Chondrocyte (in vitro differentiated cells): ENCODE measurements at regions not wholly inside any gene's neighbourhood (a gene's known extent, or its start where the extent isn't known, plus 50 kb on each side); places are given as distances from the start of the nearest gene placed in this dataset.
"Not testable (repeated sequence)": the region's sequence is repeated elsewhere in the genome, so short reads cannot be mapped to it uniquely, and the experiment has no call there.

Experiments used
- DNase-seq: peaks from one replicate; pipeline ENCODE4 v3.0.0; 2021; ENCODE audit warnings: mixed read lengths, low spot score
- H3K27ac Mint-ChIP-seq: one replicate; pipeline ENCODE4 v1.8.0; 2021; ENCODE audit warnings: mild to moderate bottlenecking, moderate library complexity, mixed read lengths; ENCODE audit not compliant: unreplicated experiment
- H3K27me3 Mint-ChIP-seq: 2 replicates; pipeline ENCODE4 v1.8.0; 2021; ENCODE audit warnings: low read depth, mixed read lengths
- H3K36me3 Mint-ChIP-seq: 2 replicates; pipeline ENCODE4 v1.8.0; 2021; ENCODE audit warnings: low read depth, mixed read lengths
- H3K4me1 Mint-ChIP-seq: 2 replicates; pipeline ENCODE4 v1.8.0; 2021; ENCODE audit warnings: low read depth, mild to moderate bottlenecking, mixed read lengths
- H3K4me3 Mint-ChIP-seq: one replicate; pipeline ENCODE4 v1.8.0; 2021; ENCODE audit warnings: mild to moderate bottlenecking, moderate library complexity, mixed read lengths; ENCODE audit not compliant: unreplicated experiment
- H3K9me3 Mint-ChIP-seq: 2 replicates; pipeline ENCODE4 v1.8.0; 2021; ENCODE audit warnings: low read depth, mixed read lengths
- TF ChIP-seq, protein P1 (sequence below): fragments of 200-600 bp; sonication (generic); IDR thresholded peaks from 2 replicates; pipeline ENCODE4 v1.5.0; 2021; ENCODE audit warnings: antibody characterized with exemption, mild to moderate bottlenecking, moderate library complexity

DNA sequence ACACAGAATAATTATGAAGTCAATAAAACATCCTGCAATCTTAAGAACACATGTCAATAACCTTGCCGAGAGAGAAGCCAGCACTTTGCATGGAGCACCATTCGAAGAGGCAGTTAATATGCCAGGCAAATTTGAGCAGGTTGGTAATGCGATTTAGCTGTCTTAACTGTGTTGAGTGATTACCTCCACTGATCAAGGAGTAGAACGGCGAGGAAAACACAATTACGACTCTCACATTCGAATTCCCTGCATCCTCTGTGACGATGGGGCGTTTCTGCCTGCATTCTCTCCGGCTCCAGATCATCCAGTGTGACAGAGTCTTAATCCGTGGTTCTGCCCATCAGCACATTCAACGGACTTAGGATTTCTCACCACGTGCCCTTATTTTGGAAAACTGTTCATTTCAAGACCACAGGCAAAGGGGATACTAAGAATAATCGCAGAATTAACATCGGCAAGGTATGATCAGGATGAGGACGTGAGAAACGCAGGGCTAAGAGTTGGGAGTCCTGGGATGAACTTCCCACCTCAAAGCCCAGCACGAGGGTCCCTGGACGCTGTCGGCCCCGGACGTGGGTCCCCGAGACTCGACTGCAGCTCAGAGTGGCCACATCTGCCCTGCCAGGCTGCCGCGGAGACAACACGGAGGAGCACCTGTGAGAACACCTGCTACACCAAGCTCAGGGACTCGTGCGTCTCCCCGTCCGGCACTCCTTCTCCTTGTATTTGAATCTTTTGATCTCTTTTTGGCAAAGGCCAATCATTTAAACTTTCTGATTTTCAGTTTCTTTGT is 499.2 kb upstream of the SALL3 start:
- H3K27ac Mint-ChIP-seq, result no peak overlapping the region
- no peaks in the 10 kb centered on the region for H3K4me1 Mint-ChIP-seq
- H3K4me3 Mint-ChIP-seq, result no peak overlapping the region
- H3K9me3 Mint-ChIP-seq, result peaks cover 11% of the 10 kb centered on the region
- no peaks in the 10 kb centered on the region for H3K27me3 Mint-ChIP-seq
- DNase-seq, result no peak
- TF ChIP-seq, protein P1, sequence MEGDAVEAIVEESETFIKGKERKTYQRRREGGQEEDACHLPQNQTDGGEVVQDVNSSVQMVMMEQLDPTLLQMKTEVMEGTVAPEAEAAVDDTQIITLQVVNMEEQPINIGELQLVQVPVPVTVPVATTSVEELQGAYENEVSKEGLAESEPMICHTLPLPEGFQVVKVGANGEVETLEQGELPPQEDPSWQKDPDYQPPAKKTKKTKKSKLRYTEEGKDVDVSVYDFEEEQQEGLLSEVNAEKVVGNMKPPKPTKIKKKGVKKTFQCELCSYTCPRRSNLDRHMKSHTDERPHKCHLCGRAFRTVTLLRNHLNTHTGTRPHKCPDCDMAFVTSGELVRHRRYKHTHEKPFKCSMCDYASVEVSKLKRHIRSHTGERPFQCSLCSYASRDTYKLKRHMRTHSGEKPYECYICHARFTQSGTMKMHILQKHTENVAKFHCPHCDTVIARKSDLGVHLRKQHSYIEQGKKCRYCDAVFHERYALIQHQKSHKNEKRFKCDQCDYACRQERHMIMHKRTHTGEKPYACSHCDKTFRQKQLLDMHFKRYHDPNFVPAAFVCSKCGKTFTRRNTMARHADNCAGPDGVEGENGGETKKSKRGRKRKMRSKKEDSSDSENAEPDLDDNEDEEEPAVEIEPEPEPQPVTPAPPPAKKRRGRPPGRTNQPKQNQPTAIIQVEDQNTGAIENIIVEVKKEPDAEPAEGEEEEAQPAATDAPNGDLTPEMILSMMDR, result no peak
- H3K36me3 Mint-ChIP-seq, result no peaks in the 10 kb centered on the region

GRCh38 chr18:78482378-78482777 is 497.2 kb upstream of the SALL3 start:
- no peak overlapping the region for H3K27ac Mint-ChIP-seq
- peaks cover 18% of the 10 kb centered on the region for H3K9me3 Mint-ChIP-seq

DNA sequence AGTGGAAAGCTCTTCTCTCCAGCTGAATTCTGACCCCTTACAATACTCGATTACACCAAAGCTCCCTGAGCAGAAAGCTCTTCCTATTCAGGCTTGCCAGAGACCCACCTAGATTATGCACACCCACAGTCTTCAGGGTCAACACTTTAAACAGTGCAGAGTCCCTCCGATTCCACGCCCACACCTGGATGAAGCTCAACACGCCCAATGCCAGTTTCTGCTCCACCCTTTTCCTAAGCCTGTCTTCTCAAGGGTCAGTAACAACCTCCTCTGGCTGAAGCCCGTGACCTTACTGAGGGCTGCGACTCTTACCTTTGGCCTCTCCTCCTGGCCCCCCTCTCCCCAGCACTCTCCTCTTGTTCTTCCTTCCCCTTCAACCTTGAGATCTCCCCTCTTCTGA is 492.0 kb upstream of the SALL3 start:
- peaks cover 33% of the 10 kb centered on the region for H3K9me3 Mint-ChIP-seq
- TF ChIP-seq, protein P1, result no peak

More at GRCh38 chr18:78482378-78482777, 497.2 kb upstream of the SALL3 start:
- TF ChIP-seq, protein P1, result no peak
- no peaks in the 10 kb centered on the region for H3K36me3 Mint-ChIP-seq
- H3K27me3 Mint-ChIP-seq, result no peaks in the 10 kb centered on the region
- no peak overlapping the region for H3K4me3 Mint-ChIP-seq
- H3K4me1 Mint-ChIP-seq, result no peaks in the 10 kb centered on the region
- no peak for DNase-seq

DNA sequence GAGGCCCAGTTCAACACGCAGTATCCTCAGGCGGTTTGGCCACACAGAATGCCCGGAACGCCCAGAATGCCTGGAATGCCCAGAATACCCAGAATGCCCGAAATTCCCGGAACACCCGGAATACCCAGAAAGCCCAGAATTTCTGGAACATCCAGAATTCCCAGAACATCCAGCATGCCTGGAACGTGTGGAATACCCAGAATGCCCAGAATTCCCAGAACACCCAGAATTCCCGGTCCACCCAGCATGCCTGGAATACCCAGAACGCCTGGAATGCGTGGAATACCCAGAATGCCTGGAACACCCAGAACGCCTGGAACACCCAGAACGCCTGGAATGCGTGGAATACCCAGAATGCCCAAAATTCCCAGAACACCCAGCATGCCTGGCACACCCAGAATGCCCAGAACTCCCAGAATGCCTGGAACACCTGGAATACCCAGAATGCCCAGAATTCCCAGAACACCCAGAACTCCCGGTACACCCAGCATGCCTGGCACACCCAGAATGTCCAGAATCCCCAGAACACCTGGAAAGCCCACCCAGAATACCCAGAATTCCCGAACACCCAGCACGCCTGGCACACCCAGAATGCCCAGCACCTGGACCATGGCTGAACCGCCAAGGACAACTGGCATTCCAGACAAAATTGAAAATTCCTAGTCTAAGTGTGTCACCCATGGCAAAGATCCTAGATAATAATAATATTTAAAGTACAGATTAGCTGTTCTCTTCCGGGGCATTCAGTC is 487.4 kb upstream of the SALL3 start:
- Mint-ChIP-seq H3K27ac (no peak overlapping the region), H3K4me3 (no peak overlapping the region), H3K27me3 (no peaks in the 10 kb centered on the region), H3K9me3 (peaks cover 33% of the 10 kb centered on the region), H3K4me1 (no peaks in the 10 kb centered on the region), H3K36me3 (no peaks in the 10 kb centered on the region)
- TF ChIP-seq, protein P1, result no peak
- DNase-seq, result no peak

More for the DNA sequence above, 492.0 kb upstream of the SALL3 start:
- H3K27me3 Mint-ChIP-seq, result no peaks in the 10 kb centered on the region
- H3K4me3 Mint-ChIP-seq, result no peak overlapping the region
- no peak overlapping the region for H3K27ac Mint-ChIP-seq
- no peaks in the 10 kb centered on the region for H3K4me1 Mint-ChIP-seq
- no peak for DNase-seq
- no peaks in the 10 kb centered on the region for H3K36me3 Mint-ChIP-seq

DNA sequence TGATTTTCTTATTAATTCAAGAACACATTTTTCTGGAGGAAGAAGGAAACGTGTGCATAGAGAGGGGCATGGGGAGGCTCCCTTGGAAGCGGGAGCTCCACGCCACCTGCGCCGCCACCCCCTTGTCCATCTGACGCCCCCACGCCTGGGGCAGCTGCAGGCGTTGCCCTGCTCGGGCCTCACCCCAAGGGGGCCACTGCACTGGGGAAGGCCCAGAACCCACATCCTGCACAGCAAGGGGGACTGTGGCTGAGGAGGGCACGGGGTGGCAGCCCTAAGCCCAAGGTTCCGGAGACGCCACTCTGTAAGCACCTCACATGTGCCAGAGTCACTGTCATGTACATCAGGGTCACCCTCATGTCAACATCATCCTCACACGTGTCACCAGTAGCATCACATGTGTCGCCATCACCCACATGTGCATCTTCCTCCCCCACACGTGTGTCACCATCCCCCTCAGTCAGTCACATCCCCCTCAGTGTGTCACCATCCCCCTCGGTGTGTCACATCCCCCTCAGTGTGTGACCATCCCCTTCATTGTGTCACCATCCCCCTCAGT is 486.7 kb upstream of the SALL3 start:
- Mint-ChIP-seq H3K27me3 (no peaks in the 10 kb centered on the region), H3K4me3 (no peak overlapping the region), H3K36me3 (no peaks in the 10 kb centered on the region), H3K4me1 (no peaks in the 10 kb centered on the region), H3K9me3 (peaks cover 28% of the 10 kb centered on the region), H3K27ac (no peak overlapping the region)
- DNase-seq, result no peak
- TF ChIP-seq, protein P1, result no peak

DNA sequence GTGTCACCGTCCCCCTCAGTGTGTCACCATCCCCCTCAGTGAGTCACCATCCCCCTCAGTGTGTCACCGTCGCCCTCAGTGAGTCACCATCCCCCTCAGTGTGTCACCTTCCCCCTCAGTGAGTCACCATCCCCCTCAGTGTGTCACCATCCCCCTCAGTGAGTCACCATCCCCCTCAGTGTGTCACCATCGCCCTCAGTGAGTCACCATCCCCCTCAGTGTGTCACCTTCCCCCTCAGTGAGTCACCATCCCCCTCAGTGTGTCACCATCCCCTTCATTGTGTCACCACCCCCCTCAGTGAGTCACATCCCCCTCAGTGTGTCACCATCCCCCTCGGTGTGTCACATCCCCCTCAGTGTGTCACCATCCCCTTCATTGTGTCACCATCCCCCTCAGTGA is 486.1 kb upstream of the SALL3 start:
- not testable (repeated sequence) for H3K27me3 Mint-ChIP-seq, H3K4me1 Mint-ChIP-seq, H3K36me3 Mint-ChIP-seq, DNase-seq, H3K27ac Mint-ChIP-seq, H3K4me3 Mint-ChIP-seq
- peaks cover 24% of the 10 kb centered on the region for H3K9me3 Mint-ChIP-seq
